K562 (cell line): ENCODE measurements at regions not wholly inside any gene's neighbourhood (a gene's known extent, or its start where the extent isn't known, plus 50 kb on each side); places are given as distances from the start of the nearest gene placed in this dataset.

Experiments used
- ATAC-seq: fragments of 200-7000 bp; cut with Tn5 transposase; 3 replicates; pipeline ENCODE4 v1.9.1; 2020; ENCODE audit warnings: moderate library complexity
- BruUV-seq: library from RNA; stranded (reverse); fragments of 400-500 nt; replicated peaks from 2 replicates; lab custom pipeline; 2021; lab: Mats Ljungman, UMichigan
- CTCF ChIA-PET: fragments of 300-600 bp; formaldehyde crosslinking; extraction: SDS; loops from one replicate; lab custom pipeline; 2021; ENCODE audit warnings: low intra/inter-chr PET ratio; lab: Yijun Ruan, JAX
- POLR2A ChIA-PET: fragments of 300-600, 350-650 bp; sonication (Branson Sonifier 250); formaldehyde crosslinking; extraction: SDS; loops from one replicate; lab custom pipeline; 2021; ENCODE audit warnings: antibody characterized with exemption, inconsistent platforms; lab: Yijun Ruan, JAX
- DNase-seq, 4 experiments: peaks; one replicate each; pipeline versions ENCODE4 v3.0.0 to v3.0.0-alpha.2; 2011 to 2018; ENCODE audit warnings: low spot score in 3 of 4, mixed read lengths in 3 of 4; ENCODE audit errors: extremely low read depth in 1 of 4
- FAIRE-seq: peaks from 2 replicates; lab custom pipeline; 2011; peaks lifted over from hg19 to GRCh38; lab: Jason Lieb, UNC
- H2AFZ ChIP-seq: 2 replicates; pipeline ENCODE4 v1.6.0; 2011; ENCODE audit warnings: low read depth, low read length, control low read depth, inconsistent platforms
- H3K27ac ChIP-seq: fragments of 200-600 bp; 3 replicates; pipeline ENCODE4 v1.8.0; 2011; ENCODE audit warnings: low read depth, mild to moderate bottlenecking, control low read depth, inconsistent platforms, low read length, moderate library complexity, mixed read lengths; ENCODE audit errors: extremely low read depth
- H3K27me3 ChIP-seq, 2 experiments: fragments of 300-600 bp in 1 of 2; 2 replicates in 1 of 2; 3 replicates in 1 of 2; pipeline versions ENCODE4 v1.6.0 to v1.8.0; 2011; ENCODE audit warnings: inconsistent platforms in 2 of 2, low read length in 2 of 2, mild to moderate bottlenecking in 1 of 2, mixed read lengths in 1 of 2, moderate library complexity in 1 of 2; ENCODE audit not compliant: control insufficient read depth in 2 of 2, insufficient read depth in 2 of 2
- H3K36me3 ChIP-seq: fragments of 300-600 bp; 3 replicates; pipeline ENCODE4 v1.8.0; 2011; ENCODE audit warnings: mild to moderate bottlenecking, low read length, inconsistent platforms; ENCODE audit not compliant: control insufficient read depth, insufficient read depth
- H3K4me1 ChIP-seq, 2 experiments: fragments of 200-600 bp in 1 of 2; replicated peaks in 1 of 2; 2 replicates in 1 of 2; 3 replicates in 1 of 2; pipeline versions ENCODE4 v1.5.1 to v1.8.0; 2011; ENCODE audit warnings: inconsistent platforms in 2 of 2, low read length in 2 of 2, mild to moderate bottlenecking in 1 of 2, mixed read lengths in 1 of 2, moderate library complexity in 1 of 2; ENCODE audit not compliant: control insufficient read depth in 2 of 2, insufficient read depth in 2 of 2
- H3K4me2 ChIP-seq: 2 replicates; pipeline ENCODE4 v1.6.1; 2011; ENCODE audit warnings: low read length, control low read depth, inconsistent platforms, mixed read lengths; ENCODE audit not compliant: insufficient read depth
- H3K4me3 ChIP-seq: fragments of 200-600 bp; sonication (generic), shearing (Covaris generic); 2 replicates; pipeline ENCODE4 v1.5.1; 2016; ENCODE audit warnings: control low read depth, inconsistent platforms
- H3K79me2 ChIP-seq: fragments of 200-600 bp; 3 replicates; pipeline ENCODE4 v1.8.0; 2011; ENCODE audit warnings: low read length, inconsistent platforms; ENCODE audit not compliant: control insufficient read depth, insufficient read depth
- H3K9ac ChIP-seq, 2 experiments: 2 replicates each; pipeline versions ENCODE4 v1.6.0 to v1.6.1; 2011; ENCODE audit warnings: low read depth in 2 of 2, low read length in 2 of 2, control low read depth in 1 of 2, inconsistent platforms in 1 of 2, mild to moderate bottlenecking in 1 of 2, mixed read lengths in 1 of 2; ENCODE audit not compliant: insufficient read depth in 1 of 2
- H3K9me1 ChIP-seq: one replicate; pipeline ENCODE4 v1.6.0; 2011; ENCODE audit warnings: inconsistent platforms, mild to moderate bottlenecking, low read length, moderate library complexity; ENCODE audit not compliant: control insufficient read depth, insufficient read depth
- H3K9me3 ChIP-seq: replicated peaks from 2 replicates; pipeline ENCODE4 v1.5.1; 2011; ENCODE audit warnings: low read depth, low read length, inconsistent platforms; ENCODE audit not compliant: control insufficient read depth, insufficient read depth
- H4K20me1 ChIP-seq: replicated peaks from 2 replicates; pipeline ENCODE4 v1.6.1; 2011; ENCODE audit warnings: low read length, inconsistent platforms, mixed read lengths; ENCODE audit not compliant: control insufficient read depth, insufficient read depth
- BACH1 ChIP-seq: fragments of 200-800 bp; sonication (Bioruptor generic); IDR thresholded peaks from 2 replicates; pipeline ENCODE4 v1.6.1; 2016; ENCODE audit warnings: missing genetic modification characterization, missing compliant biosample characterization
- ELF1 ChIP-seq: fragments of 200-800 bp; sonication (Bioruptor generic); IDR thresholded peaks from 2 replicates; pipeline ENCODE4 v1.6.1; 2016; ENCODE audit warnings: missing genetic modification characterization, missing compliant biosample characterization
- ETV1 ChIP-seq: fragments of 450-650 bp; conservative IDR thresholded peaks from 2 replicates; pipeline ENCODE4 v1.6.1; 2016; ENCODE audit warnings: missing genetic modification characterization, control low read depth, low read depth, missing compliant biosample characterization
- FOS ChIP-seq: IDR thresholded peaks from 3 replicates; pipeline ENCODE4 v1.6.1; 2011; ENCODE audit not compliant: insufficient read length; ENCODE audit errors: extremely low read depth
- FOXK1 ChIP-seq: sonication (generic); formaldehyde crosslinking; IDR thresholded peaks from 2 replicates; pipeline ENCODE4 v1.8.0; 2022; ENCODE audit warnings: missing genetic modification reagents, mild to moderate bottlenecking, borderline replicate concordance
- GABPB2 ChIP-seq: fragments of 250-450 bp; sonication (Bioruptor Pico); conservative IDR thresholded peaks from 2 replicates; pipeline ENCODE4 v1.5.1; 2021; ENCODE audit warnings: mild to moderate bottlenecking
- HDAC8 ChIP-seq: fragments of 450-650 bp; IDR thresholded peaks from 2 replicates; pipeline ENCODE4 v1.6.1; 2016; ENCODE audit warnings: mild to moderate bottlenecking, missing genetic modification characterization, moderate library complexity, missing compliant biosample characterization
- KDM1A ChIP-seq, 2 experiments: fragments of 450-650 bp; IDR thresholded peaks; 2 replicates each; pipeline ENCODE4 v1.6.1; 2016; ENCODE audit warnings: mild to moderate bottlenecking in 2 of 2
- NFIX ChIP-seq: fragments of 250-450 bp; sonication (Bioruptor Pico); IDR thresholded peaks from 2 replicates; pipeline ENCODE4 v1.4.0; 2020; ENCODE audit warnings: low read depth, mild to moderate bottlenecking, moderate library complexity
- POLR2H ChIP-seq: IDR thresholded peaks from 2 replicates; pipeline ENCODE4 v1.6.1; 2016; ENCODE audit warnings: missing genetic modification characterization, low read depth, mild to moderate bottlenecking, control low read depth, missing compliant biosample characterization, moderate library complexity
- RAD51 ChIP-seq: fragments of 450-650 bp; IDR thresholded peaks from 2 replicates; pipeline ENCODE4 v1.7.1; 2016; ENCODE audit warnings: low read depth, mild to moderate bottlenecking, borderline replicate concordance
- RBM25 ChIP-seq: fragments of 200-400 bp; formaldehyde crosslinking; IDR thresholded peaks from 2 replicates; pipeline ENCODE4 v1.6.1; 2018; ENCODE audit warnings: low read length, low read depth, moderate library complexity; ENCODE audit not compliant: severe bottlenecking
- RUNX1 ChIP-seq: sonication (generic); IDR thresholded peaks from 2 replicates; pipeline ENCODE4 v1.6.1; 2016; ENCODE audit warnings: antibody characterized with exemption, low read depth
- TCF7L2 ChIP-seq: fragments of 150-350 bp; IDR thresholded peaks from 2 replicates; pipeline ENCODE4 v1.6.1; 2016; ENCODE audit warnings: low read depth, mild to moderate bottlenecking, low read length, moderate library complexity
- ZNF146 ChIP-seq: IDR thresholded peaks from one replicate; pipeline ENCODE4 v1.6.1; 2018; ENCODE audit warnings: missing compliant biosample characterization; ENCODE audit not compliant: unreplicated experiment
- ZNF445 ChIP-seq: fragments of 250-450 bp; sonication (Bioruptor Pico); IDR thresholded peaks from 2 replicates; pipeline ENCODE4 v1.4.0; 2020; ENCODE audit warnings: low read depth, mild to moderate bottlenecking, moderate library complexity
- WGBS: fragments of 100-300 bp; shearing (Covaris generic); methylation state at CpG from one replicate; pipeline ENCODE4 v1.1.6; 2016; ENCODE audit warnings: low coverage, mixed read lengths; ENCODE audit not compliant: insufficient coverage; ENCODE audit errors: missing lambda C conversion rate; 5-methylcytosine and 5-hydroxymethylcytosine counted together
- in situ Hi-C: fragments of 300-500 bp; cut with MboI; formaldehyde crosslinking; loops from 4 replicates; pipeline ENCODE4 v1.15.0; 2018; ENCODE audit warnings: inconsistent platforms, mixed read lengths
- intact Hi-C: fragments of 100-400 bp; cut with micrococcal nuclease; formaldehyde crosslinking; loops from 2 replicates; pipeline ENCODE4 v1.14.2; 2022
- TF ChIP-seq, protein P1 (sequence below): fragments of 250-450 bp; sonication (Bioruptor Pico); IDR thresholded peaks from 2 replicates; pipeline ENCODE4 v1.5.0; 2021; ENCODE audit warnings: mild to moderate bottlenecking, moderate library complexity

DNA sequence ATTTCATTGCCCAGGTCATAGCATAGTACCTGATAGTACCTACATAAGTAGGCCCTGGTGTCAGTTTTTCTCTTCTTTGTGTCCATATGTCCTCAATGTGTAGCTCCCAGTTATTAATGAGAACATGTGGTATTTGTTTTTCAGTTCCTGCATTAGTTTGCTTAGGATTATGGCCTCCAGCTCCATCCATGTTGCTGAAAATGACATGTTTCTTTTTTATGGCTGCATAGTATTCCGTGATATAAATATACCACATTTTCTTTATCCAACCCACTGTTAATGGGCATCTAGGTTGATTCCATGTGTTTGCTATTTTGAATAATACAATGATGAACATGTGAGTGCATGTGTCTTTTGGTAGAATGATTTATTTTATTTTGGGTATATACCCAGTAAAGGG lies 641.6 kb downstream of the RFPL4B start:
- no peaks in the 10 kb centered on the region for H3K79me2 ChIP-seq
- no peak for TF ChIP-seq ELF1
- TF ChIP-seq ZNF146 (CRISPR knock-in tag) = peak; percentile 89
- no peak for TF ChIP-seq TCF7L2
- TF ChIP-seq RBM25 = peak; percentile 59
- TF ChIP-seq FOS = no peak
- no peaks in the 10 kb centered on the region for H3K4me1 ChIP-seq
- intact Hi-C loops (no loop called here), in situ Hi-C loops (no loop called here)
- H3K4me3 ChIP-seq = no peak overlapping the region
- DNase-seq (no peak), ATAC-seq (no peak), FAIRE-seq (no peak)
- no peak overlapping the region for H3K9ac ChIP-seq
- H3K27me3 ChIP-seq = no peaks in the 10 kb centered on the region
- no peak overlapping the region for H2AFZ ChIP-seq
- no peaks in the 10 kb centered on the region for H3K9me1 ChIP-seq
- POLR2A ChIA-PET = no interaction called here
- no peaks in the 10 kb centered on the region for H3K9me3 ChIP-seq
- no peak overlapping the region for H3K27ac ChIP-seq
- no TSS peak for BruUV-seq
- no peak overlapping the region for H3K4me2 ChIP-seq
- H4K20me1 ChIP-seq = no peaks in the 10 kb centered on the region
- WGBS = 88% methylated on average over 1 of the region's 1 CpG
- no peaks in the 10 kb centered on the region for H3K36me3 ChIP-seq
- CTCF ChIA-PET = no interaction called here

DNA sequence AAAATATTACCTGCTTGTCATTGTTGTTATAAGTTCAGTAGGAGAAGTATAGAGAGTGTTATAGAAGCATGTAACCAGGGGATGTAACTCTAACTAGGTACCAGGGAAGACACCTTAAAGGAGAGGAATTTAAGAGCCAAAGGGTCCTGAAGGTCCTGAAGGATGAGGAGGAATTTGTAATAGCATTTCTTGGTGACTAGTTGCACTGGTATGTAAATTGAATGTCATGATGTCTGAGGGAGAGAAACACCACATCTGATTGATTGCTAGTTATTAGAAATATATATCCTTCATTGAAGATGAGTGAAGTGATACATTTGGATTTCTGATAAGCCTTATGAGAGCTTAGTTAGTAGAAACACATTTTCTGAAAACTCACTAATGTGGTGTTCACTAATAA lies 643.8 kb downstream of the RFPL4B start:
- H3K9ac ChIP-seq = no peak overlapping the region
- no peak overlapping the region for H3K4me3 ChIP-seq
- no peaks in the 10 kb centered on the region for H3K9me3 ChIP-seq
- ChIA-PET POLR2A (no interaction called here), CTCF (no interaction called here)
- H3K9me1 ChIP-seq = no peaks in the 10 kb centered on the region
- DNase-seq (no peak), ATAC-seq (no peak), FAIRE-seq (no peak)
- no peak overlapping the region for H3K27ac ChIP-seq
- BruUV-seq = no TSS peak
- no peaks in the 10 kb centered on the region for H3K27me3 ChIP-seq
- no peaks in the 10 kb centered on the region for H3K79me2 ChIP-seq
- no peak overlapping the region for H3K4me2 ChIP-seq
- intact Hi-C loops = no loop called here
- no peaks in the 10 kb centered on the region for H3K36me3 ChIP-seq
- H3K4me1 ChIP-seq = no peaks in the 10 kb centered on the region
- no peaks in the 10 kb centered on the region for H4K20me1 ChIP-seq
- H2AFZ ChIP-seq = no peak overlapping the region
- in situ Hi-C loops = no loop called here
- TF ChIP-seq, protein P1, sequence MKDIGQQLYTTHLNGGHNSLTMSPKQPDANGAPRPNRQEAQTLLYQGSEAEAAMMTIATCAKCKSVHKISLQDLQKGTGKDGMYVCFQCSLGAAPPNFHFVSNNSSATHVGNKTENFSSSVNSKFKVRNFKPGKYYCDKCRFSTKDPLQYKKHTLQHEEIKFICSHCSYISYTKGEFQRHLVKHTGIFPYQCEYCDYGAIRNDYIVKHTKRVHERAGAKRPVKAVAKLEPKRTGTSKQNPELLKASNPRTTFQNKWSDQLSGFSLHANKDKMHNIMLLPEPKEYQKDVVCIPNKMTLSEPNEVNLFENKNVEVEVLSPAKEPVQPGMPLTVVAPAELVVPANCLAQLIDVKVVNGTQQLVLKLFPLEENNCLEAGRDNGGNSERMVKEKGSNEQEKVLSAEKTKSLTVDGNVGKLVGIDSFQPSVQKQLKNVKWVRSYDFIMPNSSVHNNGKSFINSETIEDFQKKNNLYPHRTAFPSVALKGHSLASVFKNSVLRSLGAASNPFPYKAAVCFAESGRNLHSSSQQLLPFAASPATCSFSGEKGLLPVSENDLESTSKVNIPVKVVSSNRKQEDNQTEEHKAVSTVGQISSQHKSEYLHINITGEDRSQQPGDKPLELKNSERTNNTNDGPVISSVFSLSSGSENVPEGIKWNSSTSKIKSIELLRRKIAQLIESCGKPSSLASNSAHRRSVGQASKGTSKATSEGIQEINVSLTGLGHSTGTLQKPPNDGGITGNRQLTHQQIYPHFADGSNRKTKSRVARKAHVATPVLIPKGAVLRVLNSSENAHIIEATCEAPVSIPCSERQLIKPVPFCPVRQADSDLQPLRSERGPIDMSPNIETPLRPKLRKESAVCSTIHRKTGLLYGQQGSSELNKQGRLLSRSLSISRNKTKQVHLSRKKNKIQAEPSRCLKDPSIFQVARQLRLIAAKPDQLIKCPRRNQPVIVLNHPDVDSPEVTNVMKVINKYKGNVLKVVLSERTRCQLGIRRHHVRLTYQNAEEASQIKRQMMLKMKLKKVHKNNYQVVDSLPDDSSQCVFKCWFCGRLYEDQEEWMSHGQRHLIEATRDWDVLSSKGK = no peak
- TF ChIP-seq RAD51 (no peak), ETV1 (tag) (no peak), FOXK1 (CRISPR knock-in tag) (no peak), KDM1A (IDR thresholded peaks at IDR 0.05) (no peak), NFIX (CRISPR knock-in tag) (no peak), HDAC8 (tag) (no peak), GABPB2 (CRISPR knock-in tag) (no peak), ZNF445 (CRISPR knock-in tag) (no peak), RUNX1 (no peak), BACH1 (tag) (no peak), POLR2H (tag) (no peak)
